HEK293 (cell line): ENCODE measurements at regions not wholly inside any gene's neighbourhood (a gene's known extent, or its start where the extent isn't known, plus 50 kb on each side); places are given as distances from the start of the nearest gene placed in this dataset.
A peak's percentile ranks its signal among the peaks of the same experiment; 100 is the strongest.

Experiments
- CTCF ChIA-PET: fragments of 350-600 bp; formaldehyde crosslinking; extraction: SDS; loops from one replicate; lab custom pipeline; 2021; ENCODE audit warnings: antibody characterized with exemption; lab: Yijun Ruan, JAX
- POLR2A ChIA-PET: fragments of 300-600 bp; formaldehyde crosslinking; extraction: SDS; loops from one replicate; lab custom pipeline; 2020; ENCODE audit warnings: antibody characterized with exemption, inconsistent platforms; lab: Yijun Ruan, JAX
- H3K27ac ChIP-seq: fragments of 200-500 bp; sonication (Bioruptor generic); 2 replicates; pipeline ENCODE4 v1.5.1; 2014; ENCODE audit warnings: low read depth, low read length, control low read depth, inconsistent platforms; ENCODE audit errors: extremely low read depth
- H3K36me3 ChIP-seq, 2 experiments: fragments of 200-500 bp in 1 of 2; sonication (Bioruptor generic) in 1 of 2; 1 replicate in 1 of 2; 2 replicates in 1 of 2; pipeline ENCODE4 v1.5.1; 2014 to 2017; ENCODE audit warnings: inconsistent platforms in 2 of 2, low read length in 2 of 2; ENCODE audit not compliant: control insufficient read depth in 2 of 2, insufficient read depth in 1 of 2
- H3K4me1 ChIP-seq: fragments of 200-500 bp; sonication (Bioruptor generic); 2 replicates; pipeline ENCODE4 v1.5.1; 2014; ENCODE audit warnings: mild to moderate bottlenecking, low read length, inconsistent platforms; ENCODE audit not compliant: control insufficient read depth, insufficient read depth
- H3K4me3 ChIP-seq: 2 replicates; pipeline ENCODE4 v1.5.1; 2011; ENCODE audit warnings: low read depth, mild to moderate bottlenecking, control low read depth, low read length, moderate library complexity
- H3K9me3 ChIP-seq: fragments of 200-500 bp; sonication (Bioruptor generic); 2 replicates; pipeline ENCODE4 v1.5.1; 2014; ENCODE audit warnings: low read depth, low read length, inconsistent platforms; ENCODE audit not compliant: control insufficient read depth, insufficient read depth
- OSR2 ChIP-seq: fragments of 450-650 bp; formaldehyde crosslinking; IDR thresholded peaks from 2 replicates; pipeline ENCODE4 v1.5.1; 2016; ENCODE audit warnings: missing biosample characterization, missing genetic modification characterization
- SETDB1 ChIP-seq: IDR thresholded peaks from one replicate; pipeline ENCODE4 v1.6.1; 2017; ENCODE audit warnings: mild to moderate bottlenecking, low read length, moderate library complexity, mixed read lengths; ENCODE audit not compliant: insufficient read length
- TCF7L2 ChIP-seq: IDR thresholded peaks from 2 replicates; pipeline ENCODE4 v1.6.1; 2011; ENCODE audit warnings: low read depth, mild to moderate bottlenecking, inconsistent platforms, low read length, moderate library complexity, borderline replicate concordance
- TRIM28 ChIP-seq: IDR thresholded peaks from 2 replicates; pipeline ENCODE4 v1.6.1; 2011; ENCODE audit warnings: low read length, control low read depth, borderline replicate concordance
- ZNF175 ChIP-seq: fragments of 450-650 bp; formaldehyde crosslinking; IDR thresholded peaks from 2 replicates; pipeline ENCODE4 v1.5.1; 2016; ENCODE audit warnings: missing biosample characterization, missing genetic modification characterization
- ZNF202 ChIP-seq: fragments of 450-650 bp; formaldehyde crosslinking; IDR thresholded peaks from 2 replicates; pipeline ENCODE4 v1.5.1; 2016; ENCODE audit warnings: missing biosample characterization, missing genetic modification characterization, borderline replicate concordance
- ZNF24 ChIP-seq: fragments of 450-650 bp; formaldehyde crosslinking; IDR thresholded peaks from 2 replicates; pipeline ENCODE4 v1.5.1; 2016; ENCODE audit warnings: missing biosample characterization, missing genetic modification characterization
- ZNF248 ChIP-seq: fragments of 450-650 bp; formaldehyde crosslinking; IDR thresholded peaks from 2 replicates; pipeline ENCODE4 v1.5.1; 2017; ENCODE audit warnings: missing biosample characterization, missing genetic modification characterization
- ZNF350 ChIP-seq: fragments of 450-650 bp; formaldehyde crosslinking; IDR thresholded peaks from 2 replicates; pipeline ENCODE4 v1.5.0; 2017; ENCODE audit warnings: missing biosample characterization, mild to moderate bottlenecking, missing genetic modification characterization
- ZNF362 ChIP-seq: fragments of 450-650 bp; formaldehyde crosslinking; IDR thresholded peaks from 2 replicates; pipeline ENCODE4 v1.5.1; 2016; ENCODE audit warnings: missing biosample characterization, missing genetic modification characterization
- ZNF37A ChIP-seq: fragments of 450-650 bp; IDR thresholded peaks from 2 replicates; pipeline ENCODE4 v1.5.1; 2018; ENCODE audit warnings: missing biosample characterization, missing genetic modification characterization
- ZNF423 ChIP-seq: fragments of 450-650 bp; formaldehyde crosslinking; IDR thresholded peaks from 2 replicates; pipeline ENCODE4 v1.5.1; 2016; ENCODE audit warnings: missing biosample characterization, missing genetic modification characterization
- ZNF555 ChIP-seq: fragments of 450-650 bp; formaldehyde crosslinking; conservative IDR thresholded peaks from 2 replicates; pipeline ENCODE4 v1.5.1; 2017; ENCODE audit warnings: missing biosample characterization, mild to moderate bottlenecking, missing genetic modification characterization, inconsistent platforms
- ZNF658 ChIP-seq: fragments of 450-650 bp; formaldehyde crosslinking; IDR thresholded peaks from 2 replicates; pipeline ENCODE4; 2016; ENCODE audit warnings: missing biosample characterization, missing genetic modification characterization
- ZNF660 ChIP-seq: fragments of 450-650 bp; IDR thresholded peaks from 2 replicates; pipeline ENCODE4 v1.5.1; 2018; ENCODE audit warnings: missing biosample characterization, mild to moderate bottlenecking, missing genetic modification characterization
- ZSCAN4 ChIP-seq: fragments of 450-650 bp; formaldehyde crosslinking; IDR thresholded peaks from 2 replicates; pipeline ENCODE4 v1.5.1; 2017; ENCODE audit warnings: missing biosample characterization, missing genetic modification characterization
- TF ChIP-seq, protein P1 (sequence below): fragments of 450-650 bp; formaldehyde crosslinking; IDR thresholded peaks from 2 replicates; pipeline ENCODE4 v1.5.1; 2016; ENCODE audit warnings: missing biosample characterization, missing genetic modification characterization, low read depth
- TF ChIP-seq, protein P2 (sequence below): fragments of 450-650 bp; formaldehyde crosslinking; IDR thresholded peaks from 2 replicates; pipeline ENCODE4 v1.5.1; 2016; ENCODE audit warnings: missing biosample characterization, missing genetic modification characterization

DNA sequence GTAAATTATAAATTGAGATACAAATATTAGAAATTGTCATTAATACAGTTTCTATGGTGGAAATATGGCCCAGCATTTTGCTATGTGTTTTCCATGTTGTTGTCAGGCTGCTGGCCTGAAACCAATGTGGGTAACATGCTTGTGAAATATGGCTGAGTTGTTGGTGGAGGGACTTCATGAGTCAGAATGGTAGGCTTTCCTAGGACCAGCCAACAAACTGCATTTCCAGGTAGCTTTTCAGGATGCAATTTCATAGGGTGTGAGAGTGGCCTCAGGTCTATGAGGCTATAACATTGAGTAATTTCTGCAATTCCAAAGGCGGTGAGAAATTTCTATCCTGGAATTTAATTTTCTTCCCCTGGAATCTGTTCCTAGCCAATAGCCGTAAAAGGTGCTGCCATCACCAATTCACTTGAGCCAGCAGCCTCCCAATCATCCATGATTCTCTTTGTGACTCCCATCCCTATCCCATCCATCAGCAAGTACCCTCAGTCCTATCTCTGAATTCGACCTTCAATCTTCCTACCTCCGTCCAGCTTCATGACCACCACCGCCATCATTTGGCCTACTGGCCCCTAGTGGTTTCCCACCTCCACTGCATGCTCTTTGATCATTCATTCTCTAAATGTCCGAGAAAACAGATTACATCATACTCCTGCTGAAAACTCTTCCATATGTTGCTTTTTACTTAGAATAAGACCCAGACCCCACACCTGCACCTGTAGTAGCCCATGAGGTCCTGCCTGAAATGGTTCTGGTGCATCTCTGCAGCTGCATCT, 276.6 kb upstream of the CFAP20DC start:
- ChIA-PET POLR2A (no interaction called here), CTCF (interaction anchor here (1.8 kb wide), 1 partner anchor 13 kb away, joined by 5 read pairs; no protein-coding TSS in a partner anchor)
- Histone ChIP-seq H3K4me3 (no peak overlapping the region), H3K4me1 (no peaks in the 10 kb centered on the region), H3K36me3 (no peaks in the 10 kb centered on the region), H3K27ac (no peak overlapping the region), H3K9me3 (no peaks in the 10 kb centered on the region)
- TF ChIP-seq ZNF350 (tag by site-specific recombination) (no peak), TCF7L2 (0 out of 2 replicates have a peak, but pooled peaks have one; percentile 15), ZNF660 (tag by site-specific recombination) (peak; percentile 82)
- TF ChIP-seq, protein P1, sequence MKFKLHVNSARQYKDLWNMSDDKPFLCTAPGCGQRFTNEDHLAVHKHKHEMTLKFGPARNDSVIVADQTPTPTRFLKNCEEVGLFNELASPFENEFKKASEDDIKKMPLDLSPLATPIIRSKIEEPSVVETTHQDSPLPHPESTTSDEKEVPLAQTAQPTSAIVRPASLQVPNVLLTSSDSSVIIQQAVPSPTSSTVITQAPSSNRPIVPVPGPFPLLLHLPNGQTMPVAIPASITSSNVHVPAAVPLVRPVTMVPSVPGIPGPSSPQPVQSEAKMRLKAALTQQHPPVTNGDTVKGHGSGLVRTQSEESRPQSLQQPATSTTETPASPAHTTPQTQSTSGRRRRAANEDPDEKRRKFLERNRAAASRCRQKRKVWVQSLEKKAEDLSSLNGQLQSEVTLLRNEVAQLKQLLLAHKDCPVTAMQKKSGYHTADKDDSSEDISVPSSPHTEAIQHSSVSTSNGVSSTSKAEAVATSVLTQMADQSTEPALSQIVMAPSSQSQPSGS: peak; percentile 62

GRCh38 chr3:59321881-59322540, 272.2 kb upstream of the CFAP20DC start:
- POLR2A ChIA-PET: no interaction called here
- CTCF ChIA-PET: interaction anchor here (0.7 to 2.0 kb wide), 2 partner anchors 9 to 1311 kb away, joined by 3 to 5 read pairs; no protein-coding TSS in a partner anchor
- TF ChIP-seq ZNF423 (no peak), ZNF37A (tag by site-specific recombination) (no peak), ZNF248 (tag by site-specific recombination) (no peak), ZNF555 (no peak), ZNF24 (tag by site-specific recombination) (no peak), ZNF658 (no peak), ZNF202 (tag by site-specific recombination) (no peak), ZNF175 (tag by site-specific recombination) (no peak), TRIM28 (peak; percentile 67), ZNF362 (tag by site-specific recombination) (no peak), OSR2 (tag by site-specific recombination) (no peak), ZSCAN4 (no peak), SETDB1 (peak; percentile 61)
- TF ChIP-seq, protein P2, sequence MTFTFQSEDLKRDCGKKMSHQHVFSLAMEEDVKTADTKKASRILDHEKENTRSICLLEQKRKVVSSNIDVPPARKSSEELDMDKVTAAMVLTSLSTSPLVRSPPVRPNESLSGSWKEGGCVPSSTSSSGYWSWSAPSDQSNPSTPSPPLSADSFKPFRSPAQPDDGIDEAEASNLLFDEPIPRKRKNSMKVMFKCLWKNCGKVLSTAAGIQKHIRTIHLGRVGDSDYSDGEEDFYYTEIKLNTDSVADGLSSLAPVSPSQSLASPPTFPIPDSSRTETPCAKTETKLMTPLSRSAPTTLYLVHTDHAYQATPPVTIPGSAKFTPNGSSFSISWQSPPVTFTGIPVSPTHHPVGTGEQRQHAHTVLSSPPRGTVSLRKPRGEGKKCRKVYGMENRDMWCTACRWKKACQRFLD (tag by site-specific recombination): no peak

More at GRCh38 chr3:59321881-59322540, 272.2 kb upstream of the CFAP20DC start:
- no peaks in the 10 kb centered on the region for H3K4me1 ChIP-seq
- H3K36me3 ChIP-seq: no peaks in the 10 kb centered on the region
- H3K4me3 ChIP-seq: no peak overlapping the region
- no peak overlapping the region for H3K27ac ChIP-seq
- no peaks in the 10 kb centered on the region for H3K9me3 ChIP-seq
